Omental fat pad (tissue), 3 donors: ENCODE measurements at regions not wholly inside any gene's neighbourhood (a gene's known extent, or its start where the extent isn't known, plus 50 kb on each side); places are given as distances from the start of the nearest gene placed in this dataset.

Experiments used
- ATAC-seq: fragments of 150-250 bp; one replicate; pipeline ENCODE4 v1.9.1; 2016; ENCODE audit warnings: mild to moderate bottlenecking, moderate library complexity; ENCODE audit not compliant: low FRiP score
- DNase-seq: peaks from one replicate; pipeline ENCODE4 v3.0.0-alpha.2; 2019; ENCODE audit warnings: low spot score
- TF ChIP-seq, protein P1 (sequence below), 3 donors: fragments of 450-650 bp; IDR thresholded peaks; one replicate each; pipeline ENCODE4 v1.5.1; 2016 to 2017; ENCODE audit warnings: antibody characterized with exemption in 3 of 3, mild to moderate bottlenecking in 3 of 3, moderate library complexity in 2 of 3

DNA sequence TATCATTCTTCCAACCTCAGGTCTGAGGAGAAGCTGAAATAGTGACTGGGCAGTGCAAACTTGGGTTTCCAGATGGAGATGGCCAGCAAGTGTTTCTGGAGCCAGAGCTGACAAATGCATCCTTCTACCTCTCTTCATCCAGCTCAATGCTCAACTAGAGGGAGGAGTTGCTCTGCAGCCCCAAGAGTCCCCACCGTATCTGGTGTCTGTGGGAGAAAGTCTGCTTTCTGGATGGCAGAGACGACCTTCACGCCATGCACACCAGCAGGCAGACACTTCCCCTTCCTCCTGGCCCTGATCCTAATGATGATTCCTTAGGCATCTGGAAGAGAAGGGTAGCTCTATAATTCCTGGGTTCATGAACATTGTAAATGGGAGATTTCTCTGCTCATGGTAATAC, 127.4 kb upstream of the SPACA1 start:
- ATAC-seq (no peak), DNase-seq (no peak)
- TF ChIP-seq, protein P1, sequence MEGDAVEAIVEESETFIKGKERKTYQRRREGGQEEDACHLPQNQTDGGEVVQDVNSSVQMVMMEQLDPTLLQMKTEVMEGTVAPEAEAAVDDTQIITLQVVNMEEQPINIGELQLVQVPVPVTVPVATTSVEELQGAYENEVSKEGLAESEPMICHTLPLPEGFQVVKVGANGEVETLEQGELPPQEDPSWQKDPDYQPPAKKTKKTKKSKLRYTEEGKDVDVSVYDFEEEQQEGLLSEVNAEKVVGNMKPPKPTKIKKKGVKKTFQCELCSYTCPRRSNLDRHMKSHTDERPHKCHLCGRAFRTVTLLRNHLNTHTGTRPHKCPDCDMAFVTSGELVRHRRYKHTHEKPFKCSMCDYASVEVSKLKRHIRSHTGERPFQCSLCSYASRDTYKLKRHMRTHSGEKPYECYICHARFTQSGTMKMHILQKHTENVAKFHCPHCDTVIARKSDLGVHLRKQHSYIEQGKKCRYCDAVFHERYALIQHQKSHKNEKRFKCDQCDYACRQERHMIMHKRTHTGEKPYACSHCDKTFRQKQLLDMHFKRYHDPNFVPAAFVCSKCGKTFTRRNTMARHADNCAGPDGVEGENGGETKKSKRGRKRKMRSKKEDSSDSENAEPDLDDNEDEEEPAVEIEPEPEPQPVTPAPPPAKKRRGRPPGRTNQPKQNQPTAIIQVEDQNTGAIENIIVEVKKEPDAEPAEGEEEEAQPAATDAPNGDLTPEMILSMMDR (IDR thresholded peaks at IDR 0.05) = no peak

DNA sequence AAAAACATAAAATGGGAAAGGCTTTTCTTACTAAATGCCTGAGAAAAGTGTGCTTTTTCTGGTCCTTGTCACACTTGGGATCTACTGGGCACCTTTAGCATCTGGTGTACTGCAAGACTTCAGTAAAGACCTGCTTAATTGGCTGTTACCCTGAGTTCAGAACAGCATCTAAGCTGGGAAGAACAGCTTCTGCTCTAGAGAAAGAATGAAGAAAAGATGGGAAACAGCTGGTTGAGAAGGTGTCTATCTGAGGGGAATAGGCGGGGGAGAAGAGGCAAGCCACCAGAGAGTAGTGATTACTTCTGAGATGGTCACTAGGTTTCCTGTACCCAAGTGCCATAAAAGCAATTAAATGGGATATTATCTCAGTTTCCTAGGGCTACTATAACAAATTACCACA, 128.2 kb upstream of the SPACA1 start:
- TF ChIP-seq, protein P1 (IDR thresholded peaks at IDR 0.05) = no peak
- ATAC-seq (no peak), DNase-seq (no peak)

DNA sequence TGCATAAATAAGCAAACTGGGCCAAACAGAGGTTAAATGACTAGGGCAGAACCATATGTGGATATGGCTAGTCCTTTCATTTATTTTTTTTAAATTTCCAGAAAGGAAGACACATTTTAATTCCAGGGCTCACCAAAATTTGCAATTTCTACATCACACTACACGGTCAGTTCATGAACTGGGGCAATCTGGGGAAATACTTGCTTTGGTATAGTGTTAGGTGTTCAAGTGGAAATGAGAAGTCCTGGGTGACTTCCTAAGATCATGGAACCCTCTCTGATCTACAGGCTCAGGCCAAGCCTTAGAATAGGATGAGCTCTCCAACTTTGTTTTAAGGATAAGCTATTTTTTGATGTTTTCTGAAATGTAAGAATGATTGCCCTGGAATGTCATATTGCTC, 128.6 kb upstream of the SPACA1 start:
- TF ChIP-seq, protein P1 (IDR thresholded peaks at IDR 0.05) = no peak
- ATAC-seq = no peak
- DNase-seq = no peak

DNA sequence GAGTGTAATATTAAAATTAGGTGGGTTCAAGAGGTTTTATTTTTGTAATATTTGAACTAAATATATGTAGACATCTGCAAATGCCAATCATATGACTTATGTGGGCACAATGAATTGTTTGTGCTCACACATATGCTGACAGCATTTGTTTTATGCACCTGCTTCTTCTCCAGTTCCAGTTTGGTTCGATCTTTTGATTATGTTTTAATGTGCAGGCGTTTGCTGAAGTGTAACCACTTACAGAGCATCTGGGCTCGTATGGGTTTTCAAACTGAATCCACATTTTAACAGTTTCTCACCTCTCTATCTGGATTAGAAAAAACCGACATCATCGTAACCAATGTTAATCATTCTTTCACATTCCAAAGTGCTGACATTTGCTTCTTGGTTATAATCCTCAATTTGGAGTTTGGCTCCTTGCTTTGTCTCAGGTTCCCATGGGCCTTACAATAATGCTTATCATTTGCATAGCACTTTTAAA, 129.1 kb upstream of the SPACA1 start:
- TF ChIP-seq, protein P1 (IDR thresholded peaks at IDR 0.05) = no peak
- ATAC-seq (no peak), DNase-seq (no peak)

DNA sequence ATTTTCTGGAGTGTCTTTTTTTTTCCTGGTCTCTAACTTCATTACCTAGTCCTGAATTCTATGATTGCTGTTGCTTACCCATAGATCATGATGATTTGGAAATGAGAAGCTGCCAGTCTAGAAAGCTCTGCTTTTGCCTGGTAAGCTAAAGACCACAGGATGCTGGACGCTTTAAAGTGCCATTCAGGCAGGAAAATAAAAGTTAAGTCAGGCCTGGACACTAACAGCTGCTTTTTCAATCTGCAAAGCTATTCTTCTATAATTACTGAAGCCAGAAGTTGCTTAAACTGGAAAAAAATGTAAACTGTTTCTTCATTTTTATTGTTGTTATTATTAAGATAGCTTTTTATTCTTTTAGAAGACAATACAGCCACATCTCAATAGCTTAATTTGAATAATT, 129.8 kb upstream of the SPACA1 start:
- TF ChIP-seq, protein P1 (IDR thresholded peaks at IDR 0.05) = no peak
- DNase-seq (no peak), ATAC-seq (no peak)

DNA sequence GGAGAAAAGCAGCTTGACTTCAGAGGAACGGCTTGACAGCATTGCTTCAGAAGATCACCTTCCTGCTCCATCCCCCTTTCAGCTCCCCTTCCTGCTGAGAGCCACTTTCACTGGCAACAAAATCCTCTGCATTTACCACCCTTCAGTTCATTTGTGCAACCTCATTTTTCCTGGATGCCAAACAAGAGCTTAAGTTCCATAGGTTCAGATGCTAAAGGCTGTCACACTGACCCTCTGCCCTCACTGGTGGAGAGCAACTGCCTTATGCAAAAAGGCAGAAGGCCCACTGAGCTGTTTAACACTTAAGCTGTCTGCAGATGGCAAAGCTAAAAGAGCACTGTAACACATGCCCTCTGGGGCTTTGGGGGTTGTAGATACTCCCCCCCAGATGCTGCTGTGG, 131.2 kb upstream of the SPACA1 start:
- no peak for DNase-seq
- TF ChIP-seq, protein P1 (IDR thresholded peaks at IDR 0.05) = no peak
- ATAC-seq = no peak

DNA sequence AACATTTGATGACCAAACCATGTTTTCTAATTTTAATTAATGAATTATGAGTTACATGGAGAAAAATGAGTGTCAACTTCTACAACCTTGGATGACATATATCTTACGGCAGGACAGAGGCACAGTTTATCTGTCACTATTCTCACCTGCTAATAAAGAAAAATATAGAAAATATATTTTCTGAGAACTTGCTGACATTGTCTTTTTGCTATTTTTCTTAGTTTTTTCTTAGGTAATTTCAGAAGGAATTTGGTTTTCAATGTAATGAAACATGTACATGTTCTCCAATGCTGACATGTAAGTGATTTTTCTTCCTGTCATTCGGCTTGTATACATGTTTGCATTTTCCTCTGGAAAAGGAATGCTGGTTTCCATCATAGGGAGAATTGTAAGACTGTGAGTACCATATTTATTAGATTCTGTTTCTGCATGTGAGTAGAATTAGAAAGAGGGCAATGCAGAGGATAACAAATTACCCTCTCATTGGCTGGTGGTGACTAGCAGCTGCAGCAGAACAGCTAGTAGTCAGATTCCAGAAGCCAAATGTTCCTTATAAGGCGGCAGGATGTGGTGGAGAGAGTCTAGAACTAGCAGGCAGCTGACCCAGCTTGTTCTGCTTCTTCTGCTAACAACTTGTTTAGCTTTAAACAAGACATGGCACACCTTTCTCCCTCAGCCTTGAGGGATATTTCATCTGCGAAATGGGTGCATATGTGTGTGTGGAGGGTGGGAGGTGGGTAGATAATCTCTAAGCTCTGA, 132.8 kb upstream of the SPACA1 start:
- no peak for DNase-seq
- TF ChIP-seq, protein P1 (IDR thresholded peaks at IDR 0.05) = no peak
- no peak for ATAC-seq
